Mammary epithelial cell (primary cell): ENCODE measurements at regions not wholly inside any gene's neighbourhood (a gene's known extent, or its start where the extent isn't known, plus 50 kb on each side); places are given as distances from the start of the nearest gene placed in this dataset.

Experiments
- CTCF ChIP-seq, 2 donors: IDR thresholded peaks in 1 of 2; conservative IDR thresholded peaks in 1 of 2; 2 replicates each; pipeline ENCODE4 v1.5.1; 2011 to 2012; ENCODE audit warnings: inconsistent platforms in 2 of 2, low read length in 2 of 2, mild to moderate bottlenecking in 2 of 2, control low read depth in 1 of 2, low read depth in 1 of 2; ENCODE audit not compliant: insufficient read depth in 1 of 2; ENCODE audit errors: extremely low read depth in 1 of 2
- EZH2 ChIP-seq: IDR thresholded peaks from 2 replicates; pipeline ENCODE4 v1.6.1; 2012; ENCODE audit warnings: low read length, inconsistent platforms, borderline replicate concordance

GRCh38 chr2:196383799-196384198 lies 212.4 kb upstream of the STK17B start:
- TF ChIP-seq CTCF (conservative IDR thresholded peaks at IDR 0.05 in 1 of 2, IDR thresholded peaks at IDR 0.05 in 1 of 2; ENCODE audit: extremely low read depth in 1 of 2, insufficient read depth in 1 of 2, low read depth in 1 of 2, low read length in 2 of 2) (no peak), EZH2 (no peak)
